Neural progenitor cell (in vitro differentiated cells): ENCODE measurements at regions not wholly inside any gene's neighbourhood (a gene's known extent, or its start where the extent isn't known, plus 50 kb on each side); places are given as distances from the start of the nearest gene placed in this dataset.
"Not testable (repeated sequence)": the region's sequence is repeated elsewhere in the genome, so short reads cannot be mapped to it uniquely, and the experiment has no call there.

ENCODE experiments used
- CTCF ChIP-seq: fragments of 200-600 bp; sonication (generic); IDR thresholded peaks from 2 replicates; pipeline ENCODE4 v1.5.1; 2017; ENCODE audit warnings: antibody characterized with exemption, mild to moderate bottlenecking
- EZH2 ChIP-seq: fragments of 200-600 bp; sonication (generic); IDR thresholded peaks from 2 replicates; pipeline ENCODE4 v1.6.1; 2017; ENCODE audit warnings: antibody characterized with exemption, mild to moderate bottlenecking, moderate library complexity

DNA sequence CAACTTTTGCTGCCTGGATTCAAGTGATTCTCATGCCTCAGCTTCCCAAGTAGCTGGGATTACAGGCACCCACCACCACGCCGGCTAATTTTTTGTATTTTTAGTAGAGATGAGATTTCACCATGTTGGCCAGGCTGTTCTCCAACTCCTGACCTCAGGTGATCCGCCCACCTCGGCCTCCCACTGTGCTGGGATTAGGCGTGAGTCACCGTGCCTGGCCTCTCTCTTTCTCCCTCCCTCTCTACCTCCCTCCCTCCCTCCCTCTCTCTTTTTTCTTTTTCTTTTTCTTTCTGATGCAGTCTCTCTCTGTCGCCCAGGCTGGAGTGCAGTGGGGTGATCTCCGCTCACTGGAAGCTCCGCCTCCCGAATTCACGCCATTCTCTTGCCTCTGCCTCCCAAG is 186.3 kb upstream of the DAB2 start:
- TF ChIP-seq CTCF, EZH2: not testable (repeated sequence)
